Thyroid gland (tissue), 4 donors: ENCODE measurements at regions not wholly inside any gene's neighbourhood (a gene's known extent, or its start where the extent isn't known, plus 50 kb on each side); places are given as distances from the start of the nearest gene placed in this dataset.

ENCODE experiments used
- CTCF ChIP-seq, 6 experiments: fragments of 200-600 bp in 3 of 6; fragments of 450-650 bp in 3 of 6; sonication (generic) in 3 of 6; IDR thresholded peaks; one replicate each; pipeline ENCODE4 v1.5.1; 2016 to 2019; ENCODE audit warnings: antibody characterized with exemption in 6 of 6, mild to moderate bottlenecking in 2 of 6, inconsistent platforms in 1 of 6, moderate library complexity in 1 of 6
- POLR2A ChIP-seq, 2 donors: fragments of 450-650 bp; IDR thresholded peaks; one replicate each; pipeline ENCODE4 v1.6.1; 2017; ENCODE audit warnings: antibody characterized with exemption in 2 of 2, mild to moderate bottlenecking in 2 of 2, moderate library complexity in 1 of 2

- TF ChIP-seq CTCF (IDR thresholded peaks at IDR 0.05) (no peak), POLR2A (IDR thresholded peaks at IDR 0.05) (no peak)
Measured at GRCh38 chr13:78768950-78769349, 110.0 kb upstream of the OBI1 start.
